ENCODE measurements at regions not wholly inside any gene's neighbourhood (a gene's known extent, or its start where the extent isn't known, plus 50 kb on each side); places are given as distances from the start of the nearest gene placed in this dataset.

- no peak for TF ChIP-seq CTCF (IDR thresholded peaks at IDR 0.05; ENCODE audit: insufficient read depth, low read depth, low read length)
- no peak for DNase-seq (ENCODE audit: low read depth)
- H3K4me3 ChIP-seq (ENCODE audit: low read depth, low read length): no peak overlapping the region
Observed at GRCh38 chr6:104130343-104130742, 729.4 kb downstream of the HACE1 start.

- no peak for TF ChIP-seq CTCF (IDR thresholded peaks at IDR 0.05; ENCODE audit: insufficient read depth, low read depth, low read length)
- H3K4me3 ChIP-seq (ENCODE audit: low read depth, low read length): no peak overlapping the region
- no peak for DNase-seq (ENCODE audit: low read depth)
Observed at GRCh38 chr6:104126315-104127005, 733.3 kb downstream of the HACE1 start.

- H3K4me3 ChIP-seq (ENCODE audit: low read depth, low read length): no peak overlapping the region
- no peak for DNase-seq (ENCODE audit: low read depth)
- no peak for TF ChIP-seq CTCF (IDR thresholded peaks at IDR 0.05; ENCODE audit: insufficient read depth, low read depth, low read length)
Observed at GRCh38 chr6:104123227-104123626, 736.5 kb downstream of the HACE1 start.

GRCh38 chr6:104118274-104118673 is 741.4 kb downstream of the HACE1 start:
- no peak overlapping the region for H3K4me3 ChIP-seq (ENCODE audit: low read depth, low read length)
- DNase-seq (ENCODE audit: low read depth): peak; percentile 53
- TF ChIP-seq CTCF (IDR thresholded peaks at IDR 0.05; ENCODE audit: insufficient read depth, low read depth, low read length): no peak

GRCh38 chr6:104109806-104110205 is 749.9 kb downstream of the HACE1 start:
- TF ChIP-seq CTCF (IDR thresholded peaks at IDR 0.05; ENCODE audit: insufficient read depth, low read depth, low read length): no peak

GRCh38 chr6:104108634-104109033 is 751.1 kb downstream of the HACE1 start:
- no peak overlapping the region for H3K4me3 ChIP-seq (ENCODE audit: low read depth, low read length)
- TF ChIP-seq CTCF (IDR thresholded peaks at IDR 0.05; ENCODE audit: insufficient read depth, low read depth, low read length): no peak
- DNase-seq (ENCODE audit: low read depth): no peak

More at GRCh38 chr6:104109806-104110205, 749.9 kb downstream of the HACE1 start:
- H3K4me3 ChIP-seq (ENCODE audit: low read depth, low read length): no peak overlapping the region
- DNase-seq (ENCODE audit: low read depth): no peak

All from fibroblast of villous mesenchyme (primary cell).